SK-N-SH (cell line): ENCODE measurements at regions not wholly inside any gene's neighbourhood (a gene's known extent, or its start where the extent isn't known, plus 50 kb on each side); places are given as distances from the start of the nearest gene placed in this dataset.

Experiments used
- CTCF ChIA-PET: fragments of 300-600, 350-600 bp; formaldehyde crosslinking; extraction: SDS; loops from one replicate; lab custom pipeline; 2021; lab: Yijun Ruan, JAX
- POLR2A ChIA-PET: fragments of 350-600 bp; sonication (Branson Sonifier 250); formaldehyde crosslinking; extraction: SDS; loops from one replicate; lab custom pipeline; 2020; ENCODE audit warnings: antibody characterized with exemption, inconsistent platforms; lab: Yijun Ruan, JAX
- DNase-seq: peaks from one replicate; pipeline ENCODE4 v3.0.0; 2012
- H2AFZ ChIP-seq: fragments of 200-600 bp; sonication (generic); 2 replicates; pipeline ENCODE4 v1.8.1; 2016; ENCODE audit warnings: antibody characterized with exemption, mild to moderate bottlenecking, low read depth
- H3F3A ChIP-seq: fragments of 200-600 bp; sonication (generic); replicated peaks from 2 replicates; pipeline ENCODE3; 2016; ENCODE audit warnings: antibody characterized with exemption, mild to moderate bottlenecking; ENCODE audit not compliant: insufficient read depth
- H3K27ac ChIP-seq, 2 experiments: fragments of 200-500 bp in 1 of 2; fragments of 200-600 bp in 1 of 2; sonication (Bioruptor generic) in 1 of 2; sonication (generic), shearing (Covaris generic) in 1 of 2; 2 replicates each; pipeline versions ENCODE4 v1.5.1 to v1.6.1; 2014 to 2016; ENCODE audit warnings: low read depth in 2 of 2, inconsistent platforms in 1 of 2, low read length in 1 of 2, mild to moderate bottlenecking in 1 of 2, mixed read lengths in 1 of 2
- H3K27me3 ChIP-seq: fragments of 200-600 bp; sonication (generic), shearing (Covaris generic); 2 replicates; pipeline ENCODE4 v1.6.1; 2016; ENCODE audit warnings: mixed run types; ENCODE audit not compliant: insufficient read depth
- H3K36me3 ChIP-seq, 2 experiments: fragments of 200-500 bp in 1 of 2; fragments of 200-600 bp in 1 of 2; sonication (Bioruptor generic) in 1 of 2; sonication (generic) in 1 of 2; replicated peaks in 1 of 2; 2 replicates each; pipeline versions ENCODE3 to v1.5.1; 2014 to 2016; ENCODE audit warnings: low read length in 1 of 2, mild to moderate bottlenecking in 1 of 2; ENCODE audit not compliant: insufficient read depth in 2 of 2, control insufficient read depth in 1 of 2
- H3K4me1 ChIP-seq, 2 experiments: fragments of 200-500 bp in 1 of 2; fragments of 200-600 bp in 1 of 2; sonication (Bioruptor generic) in 1 of 2; sonication (generic), shearing (Covaris generic) in 1 of 2; 2 replicates each; pipeline versions ENCODE4 v1.5.1 to v1.6.1; 2014 to 2016; ENCODE audit warnings: low read depth in 1 of 2, low read length in 1 of 2, mixed run types in 1 of 2; ENCODE audit not compliant: insufficient read depth in 2 of 2, control insufficient read depth in 1 of 2
- H3K4me2 ChIP-seq: fragments of 200-600 bp; sonication (generic), shearing (Covaris generic); 2 replicates; pipeline ENCODE4 v1.6.1; 2017; ENCODE audit warnings: mixed run types
- H3K4me3 ChIP-seq, 2 experiments: fragments of 200-500 bp in 1 of 2; fragments of 200-600 bp in 1 of 2; sonication (Bioruptor generic) in 1 of 2; sonication (generic), shearing (Covaris generic) in 1 of 2; 2 replicates each; pipeline versions ENCODE4 v1.5.1 to v1.8.1; 2014 to 2016; ENCODE audit warnings: low read depth in 2 of 2, inconsistent platforms in 1 of 2, low read length in 1 of 2, mild to moderate bottlenecking in 1 of 2, mixed read lengths in 1 of 2, moderate library complexity in 1 of 2
- H3K79me2 ChIP-seq: fragments of 200-600 bp; sonication (generic); 2 replicates; pipeline ENCODE4 v1.8.1; 2017; ENCODE audit warnings: mild to moderate bottlenecking; ENCODE audit not compliant: insufficient read depth
- H3K9ac ChIP-seq: fragments of 200-600 bp; sonication (generic); 2 replicates; pipeline ENCODE4 v1.6.1; 2017; ENCODE audit warnings: mixed run types
- H3K9me2 ChIP-seq: fragments of 200-600 bp; sonication (generic); 2 replicates; pipeline ENCODE4 v1.6.1; 2017; ENCODE audit warnings: mixed run types
- H3K9me3 ChIP-seq: fragments of 200-600 bp; sonication (generic); 2 replicates; pipeline ENCODE4 v1.6.1; 2017; ENCODE audit warnings: mixed run types, mild to moderate bottlenecking, moderate library complexity
- H4K20me1 ChIP-seq: fragments of 200-600 bp; sonication (generic); 2 replicates; pipeline ENCODE4 v1.6.1; 2017; ENCODE audit warnings: mild to moderate bottlenecking, mixed run types; ENCODE audit not compliant: insufficient read depth
- CTCF ChIP-seq: fragments of 200-600 bp; sonication (generic); IDR thresholded peaks from 2 replicates; pipeline ENCODE4 v1.6.1; 2017; ENCODE audit warnings: antibody characterized with exemption, mild to moderate bottlenecking, moderate library complexity
- EP300 ChIP-seq, 2 experiments: IDR thresholded peaks; 2 replicates each; pipeline versions ENCODE4 v1.4.0 to v1.6.1; 2012; ENCODE audit warnings: borderline replicate concordance in 1 of 2, low read depth in 1 of 2, low read length in 1 of 2
- FOXM1 ChIP-seq: IDR thresholded peaks from 2 replicates; pipeline ENCODE4 v1.4.0; 2012; ENCODE audit warnings: low read depth, mild to moderate bottlenecking
- GABPA ChIP-seq: IDR thresholded peaks from 2 replicates; pipeline ENCODE4 v1.4.0; 2012; ENCODE audit warnings: low read depth, mild to moderate bottlenecking
- GATA2 ChIP-seq: sonication (generic); formaldehyde crosslinking; IDR thresholded peaks from 2 replicates; pipeline ENCODE4 v1.5.0; 2020; ENCODE audit warnings: mild to moderate bottlenecking, missing genetic modification reagents
- POLR2AphosphoS5 ChIP-seq: IDR thresholded peaks from 2 replicates; pipeline ENCODE4 v1.6.1; 2012; ENCODE audit warnings: low read depth, low read length
- RCOR1 ChIP-seq: fragments of 150-350 bp; IDR thresholded peaks from 2 replicates; pipeline ENCODE4 v1.6.1; 2017; ENCODE audit warnings: antibody characterized with exemption, low read length
- REST ChIP-seq: IDR thresholded peaks from 2 replicates; pipeline ENCODE4 v1.6.1; 2012; ENCODE audit warnings: mild to moderate bottlenecking, low read depth, low read length, moderate library complexity
- RXRA ChIP-seq: IDR thresholded peaks from 2 replicates; pipeline ENCODE4 v1.4.0; 2012; ENCODE audit warnings: low read depth, mild to moderate bottlenecking, borderline replicate concordance
- SIN3A ChIP-seq: IDR thresholded peaks from 2 replicates; pipeline ENCODE4 v1.6.1; 2012; ENCODE audit warnings: low read depth, mild to moderate bottlenecking, low read length, moderate library complexity, borderline replicate concordance
- TAF1 ChIP-seq: IDR thresholded peaks from 2 replicates; pipeline ENCODE4 v1.6.1; 2012; ENCODE audit warnings: low read depth, mild to moderate bottlenecking, low read length, moderate library complexity, borderline replicate concordance
- TEAD4 ChIP-seq: IDR thresholded peaks from 2 replicates; pipeline ENCODE4 v1.4.0; 2012; ENCODE audit warnings: mild to moderate bottlenecking, borderline replicate concordance; ENCODE audit not compliant: insufficient read depth
- USF1 ChIP-seq: IDR thresholded peaks from 2 replicates; pipeline ENCODE4 v1.4.0; 2012; ENCODE audit warnings: low read depth, borderline replicate concordance
- WGBS: methylation state at CpG from one replicate; pipeline ENCODE4 v1.1.6; 2017; ENCODE audit warnings: low lambda C conversion rate; 5-methylcytosine and 5-hydroxymethylcytosine counted together
- TF ChIP-seq, protein P1 (sequence below): IDR thresholded peaks from 2 replicates; pipeline ENCODE4 v1.4.0; 2012; ENCODE audit warnings: low read depth

DNA sequence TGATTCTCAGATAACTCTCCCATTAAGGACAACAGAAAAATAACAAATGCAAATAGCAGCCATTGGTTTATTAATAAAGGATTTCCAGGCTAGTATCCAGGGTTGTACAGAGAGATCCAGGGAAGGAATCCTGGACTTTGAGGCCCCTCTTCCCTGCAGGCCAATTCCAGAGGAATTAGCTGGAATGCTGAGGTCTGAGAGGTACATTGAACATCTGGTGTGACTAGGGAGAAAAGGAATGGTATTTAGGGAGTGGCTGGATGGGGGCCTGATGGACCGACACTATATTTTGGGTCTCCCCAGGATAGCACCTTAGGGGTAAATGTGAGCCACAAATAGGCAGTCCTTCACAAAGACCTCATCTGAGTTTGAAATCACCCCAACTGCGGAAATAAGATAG is 924.5 kb downstream of the AACS start:
- CTCF ChIA-PET = no interaction called here
- Histone ChIP-seq H3K4me1 (no peaks in the 10 kb centered on the region), H3K27ac (no peak overlapping the region), H3K79me2 (no peaks in the 10 kb centered on the region), H3K4me2 (no peak overlapping the region), H3K9me3 (no peaks in the 10 kb centered on the region), H3K9ac (no peak overlapping the region), H3K27me3 (no peaks in the 10 kb centered on the region), H2AFZ (no peak overlapping the region), H4K20me1 (no peaks in the 10 kb centered on the region), H3K36me3 (no peaks in the 10 kb centered on the region), H3K4me3 (no peak overlapping the region), H3K9me2 (no peaks in the 10 kb centered on the region), H3F3A (no peaks in the 10 kb centered on the region)
- POLR2A ChIA-PET = no interaction called here
- DNase-seq = no peak
- WGBS = 33% methylated on average over 2 of the region's 2 CpGs
- TF ChIP-seq SIN3A (no peak), GABPA (no peak), USF1 (no peak), RCOR1 (no peak), EP300 (IDR thresholded peaks at IDR 0.05; ENCODE audit: borderline replicate concordance in 1 of 2, low read depth in 1 of 2, low read length in 1 of 2) (no peak), FOXM1 (no peak), TAF1 (no peak), REST (no peak), RXRA (no peak), TEAD4 (no peak), POLR2AphosphoS5 (no peak)
- TF ChIP-seq, protein P1, sequence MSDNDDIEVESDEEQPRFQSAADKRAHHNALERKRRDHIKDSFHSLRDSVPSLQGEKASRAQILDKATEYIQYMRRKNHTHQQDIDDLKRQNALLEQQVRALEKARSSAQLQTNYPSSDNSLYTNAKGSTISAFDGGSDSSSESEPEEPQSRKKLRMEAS = no peak

DNA sequence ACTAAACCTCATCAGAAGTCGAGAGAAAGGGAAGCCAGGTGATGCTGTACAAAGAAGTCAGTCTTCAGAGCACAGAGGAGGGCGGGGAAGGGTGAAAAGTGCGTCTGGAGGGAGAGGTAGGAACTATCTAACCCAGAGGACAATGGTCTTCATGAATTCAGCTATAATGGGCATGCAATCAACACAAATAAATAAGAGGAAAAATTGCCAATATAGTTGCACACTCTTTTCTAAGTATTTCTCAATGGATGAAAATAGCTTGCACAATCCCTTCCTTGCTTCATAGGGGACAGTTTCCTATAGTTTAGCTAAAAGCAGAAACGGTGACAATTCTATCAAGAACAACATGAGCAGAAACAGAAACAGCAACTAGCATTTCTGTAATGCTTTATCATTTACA is 931.2 kb downstream of the AACS start:
- no peak for DNase-seq
- Histone ChIP-seq H4K20me1 (no peaks in the 10 kb centered on the region), H2AFZ (no peak overlapping the region), H3K4me1 (no peaks in the 10 kb centered on the region), H3K9me2 (no peaks in the 10 kb centered on the region), H3K27ac (no peak overlapping the region), H3F3A (no peaks in the 10 kb centered on the region), H3K9ac (no peak overlapping the region), H3K36me3 (no peaks in the 10 kb centered on the region), H3K4me3 (no peak overlapping the region), H3K27me3 (no peaks in the 10 kb centered on the region), H3K4me2 (no peak overlapping the region), H3K79me2 (no peaks in the 10 kb centered on the region), H3K9me3 (no peaks in the 10 kb centered on the region)
- TF ChIP-seq EP300 (IDR thresholded peaks at IDR 0.05; ENCODE audit: borderline replicate concordance in 1 of 2, low read depth in 1 of 2, low read length in 1 of 2) (no peak), GABPA (no peak), USF1 (no peak), CTCF (no peak), GATA2 (CRISPR knock-in tag) (no peak)
- TF ChIP-seq, protein P1 = no peak
- 2% methylated on average over 4 of the region's 4 CpGs for WGBS
- ChIA-PET CTCF (no interaction called here), POLR2A (no interaction called here)
